Peyer's patch (tissue), 4 donors: ENCODE measurements at regions not wholly inside any gene's neighbourhood (a gene's known extent, or its start where the extent isn't known, plus 50 kb on each side); places are given as distances from the start of the nearest gene placed in this dataset.

Experiments
- DNase-seq, 3 donors: peaks; one replicate each; pipeline ENCODE4 v3.0.0-alpha.2; 2017 to 2019
- H3K27ac ChIP-seq, 4 donors: fragments of 200-600 bp; sonication (generic); one replicate each; pipeline ENCODE4 v1.5.1; 2016 to 2019
- H3K27me3 ChIP-seq, 2 donors: fragments of 200-600 bp; sonication (generic); one replicate each; pipeline ENCODE4 v1.5.1; 2019
- H3K36me3 ChIP-seq, 3 donors: fragments of 200-600 bp; sonication (generic); one replicate each; pipeline ENCODE4 v1.5.1; 2016 to 2019
- H3K4me1 ChIP-seq, 4 donors: fragments of 200-600 bp; sonication (generic); one replicate each; pipeline ENCODE4 v1.5.1; 2016 to 2019
- H3K4me3 ChIP-seq, 4 donors: fragments of 200-600 bp; sonication (generic); 1 replicate in 3 of 4; 2 replicates in 1 of 4; pipeline ENCODE4 v1.5.1; 2016 to 2019; ENCODE audit warnings: mild to moderate bottlenecking in 1 of 4
- H3K9me3 ChIP-seq, 4 donors: fragments of 200-600 bp; sonication (generic); one replicate each; pipeline ENCODE4 v1.5.1; 2016 to 2019; ENCODE audit warnings: mild to moderate bottlenecking in 1 of 4
- CTCF ChIP-seq, 6 experiments: fragments of 450-650 bp in 4 of 6; fragments of 200-600 bp in 2 of 6; sonication (generic) in 1 of 6; IDR thresholded peaks; one replicate each; pipeline ENCODE4 v1.5.1; 2017 to 2019; ENCODE audit warnings: antibody characterized with exemption in 6 of 6, mild to moderate bottlenecking in 3 of 6, moderate library complexity in 1 of 6
- POLR2A ChIP-seq, 2 donors: fragments of 450-650 bp; IDR thresholded peaks; one replicate each; pipeline ENCODE4 v1.5.1; 2017; ENCODE audit warnings: antibody characterized with exemption in 2 of 2, mild to moderate bottlenecking in 2 of 2, moderate library complexity in 2 of 2

- no peak overlapping the region for H3K4me3 ChIP-seq
- no peak overlapping the region for H3K27ac ChIP-seq
- H3K36me3 ChIP-seq = no peaks in the 10 kb centered on the region
- TF ChIP-seq CTCF (IDR thresholded peaks at IDR 0.05) (no peak), POLR2A (IDR thresholded peaks at IDR 0.05) (no peak)
- no peaks in the 10 kb centered on the region for H3K27me3 ChIP-seq
- H3K4me1 ChIP-seq = no peaks in the 10 kb centered on the region
- H3K9me3 ChIP-seq = no peaks in the 10 kb centered on the region
- DNase-seq = no peak
Observed at GRCh38 chr5:57416278-57416994, 66.2 kb downstream of the ACTBL2 start.

GRCh38 chr5:57414857-57415256 is 67.8 kb downstream of the ACTBL2 start:
- H3K27me3 ChIP-seq = no peaks in the 10 kb centered on the region
- no peak for DNase-seq
- no peaks in the 10 kb centered on the region for H3K9me3 ChIP-seq
- no peak overlapping the region for H3K4me3 ChIP-seq
- TF ChIP-seq CTCF (IDR thresholded peaks at IDR 0.05) = no peak
- no peak for TF ChIP-seq POLR2A (IDR thresholded peaks at IDR 0.05)
- H3K4me1 ChIP-seq = no peaks in the 10 kb centered on the region
- H3K27ac ChIP-seq = no peak overlapping the region
- no peaks in the 10 kb centered on the region for H3K36me3 ChIP-seq

- DNase-seq = no peak
- H3K27ac ChIP-seq = no peak overlapping the region
- no peaks in the 10 kb centered on the region for H3K9me3 ChIP-seq
- TF ChIP-seq POLR2A (IDR thresholded peaks at IDR 0.05) = no peak
- no peak for TF ChIP-seq CTCF (IDR thresholded peaks at IDR 0.05)
- H3K36me3 ChIP-seq = no peaks in the 10 kb centered on the region
- no peaks in the 10 kb centered on the region for H3K27me3 ChIP-seq
- no peak overlapping the region for H3K4me3 ChIP-seq
- no peaks in the 10 kb centered on the region for H3K4me1 ChIP-seq
Observed at GRCh38 chr5:57414191-57414590, 68.4 kb downstream of the ACTBL2 start.

GRCh38 chr5:57413145-57413544 is 69.5 kb downstream of the ACTBL2 start:
- Histone ChIP-seq H3K27ac (no peak overlapping the region), H3K36me3 (no peaks in the 10 kb centered on the region), H3K27me3 (no peaks in the 10 kb centered on the region), H3K9me3 (no peaks in the 10 kb centered on the region), H3K4me1 (no peaks in the 10 kb centered on the region), H3K4me3 (no peak overlapping the region)
- no peak for DNase-seq
- no peak for TF ChIP-seq POLR2A (IDR thresholded peaks at IDR 0.05)
- TF ChIP-seq CTCF (IDR thresholded peaks at IDR 0.05) = no peak

- no peak for DNase-seq
- Histone ChIP-seq H3K9me3 (no peaks in the 10 kb centered on the region), H3K4me1 (no peaks in the 10 kb centered on the region), H3K36me3 (no peaks in the 10 kb centered on the region), H3K27ac (no peak overlapping the region), H3K4me3 (no peak overlapping the region), H3K27me3 (no peaks in the 10 kb centered on the region)
- TF ChIP-seq POLR2A (IDR thresholded peaks at IDR 0.05) (no peak), CTCF (IDR thresholded peaks at IDR 0.05) (no peak)
Observed at GRCh38 chr5:57412680-57413079, 69.9 kb downstream of the ACTBL2 start.

GRCh38 chr5:57411982-57412381 is 70.6 kb downstream of the ACTBL2 start:
- Histone ChIP-seq H3K27me3 (no peaks in the 10 kb centered on the region), H3K27ac (no peak overlapping the region), H3K9me3 (no peaks in the 10 kb centered on the region), H3K4me1 (no peaks in the 10 kb centered on the region), H3K4me3 (no peak overlapping the region), H3K36me3 (no peaks in the 10 kb centered on the region)
- TF ChIP-seq CTCF (IDR thresholded peaks at IDR 0.05) (no peak), POLR2A (IDR thresholded peaks at IDR 0.05) (no peak)
- DNase-seq = no peak
